DMS153 treated with DMSO at 0.1 percent for 48 hours (cell line): ENCODE measurements at regions not wholly inside any gene's neighbourhood (a gene's known extent, or its start where the extent isn't known, plus 50 kb on each side); places are given as distances from the start of the nearest gene placed in this dataset.

Source experiments
- DNase-seq: peaks from one replicate; lab custom pipeline; 2025; ENCODE audit not compliant: unreplicated experiment; lab: John Stamatoyannopoulos, UW

DNA sequence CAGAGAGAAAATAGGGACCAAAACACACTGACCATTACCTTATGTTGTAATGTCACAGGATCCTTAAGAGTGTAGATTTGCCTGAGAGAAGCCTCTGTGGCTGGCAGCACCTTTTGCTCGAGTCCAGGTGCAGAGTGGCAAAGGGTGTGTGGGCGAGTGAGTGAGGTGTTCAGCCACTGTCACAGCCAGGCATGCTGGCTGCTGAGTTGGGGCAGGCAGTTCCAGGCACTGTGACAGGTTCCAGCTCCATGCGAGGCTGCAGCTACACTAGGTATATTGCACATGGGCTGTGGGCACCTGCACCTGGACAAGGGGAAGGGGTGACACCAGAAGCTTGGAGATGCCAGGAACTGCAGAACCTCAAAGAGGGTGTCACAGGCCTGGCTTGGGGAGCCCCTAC, 1370.4 kb upstream of the PRMT6 start:
- no peak for DNase-seq

DNA sequence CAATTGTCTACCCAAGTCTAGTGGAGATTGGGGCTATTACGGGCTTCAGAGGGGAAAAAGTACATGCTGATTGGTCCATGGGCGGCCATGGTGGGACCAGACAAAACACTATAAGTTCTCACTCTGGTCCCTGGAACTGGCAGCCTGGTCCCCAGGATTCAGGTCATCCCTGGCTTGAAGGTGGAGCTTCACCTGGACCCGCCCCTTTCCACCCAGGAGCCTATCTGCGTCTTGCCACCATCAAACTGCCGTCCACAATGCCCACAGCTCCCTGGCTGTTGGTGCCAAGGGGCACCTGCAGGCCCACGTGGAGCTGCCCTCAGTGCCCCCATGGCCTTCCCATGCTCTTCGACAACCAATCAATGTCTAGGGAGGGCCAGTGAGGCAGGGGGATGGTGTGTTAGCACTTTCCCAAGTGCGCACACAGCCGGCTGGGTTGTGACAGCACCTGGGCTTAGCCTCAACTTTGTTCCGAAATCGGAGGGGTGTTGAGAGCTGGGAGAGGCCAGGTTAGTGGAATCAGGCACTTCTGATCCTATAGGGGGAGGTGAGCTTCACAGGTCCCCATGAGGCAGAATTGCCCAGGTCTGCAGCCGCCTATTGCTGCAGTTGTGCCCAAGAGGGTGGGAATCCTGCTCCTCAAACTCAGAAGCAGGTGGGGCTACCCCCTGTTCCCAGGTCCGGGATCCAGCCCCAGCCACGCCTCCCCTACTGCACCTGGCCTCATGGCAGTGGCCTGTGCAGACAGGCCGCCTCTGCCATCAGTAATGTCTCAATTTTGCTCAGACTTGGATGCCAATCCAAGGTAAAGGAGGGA, 1369.4 kb upstream of the PRMT6 start:
- DNase-seq = no peak

DNA sequence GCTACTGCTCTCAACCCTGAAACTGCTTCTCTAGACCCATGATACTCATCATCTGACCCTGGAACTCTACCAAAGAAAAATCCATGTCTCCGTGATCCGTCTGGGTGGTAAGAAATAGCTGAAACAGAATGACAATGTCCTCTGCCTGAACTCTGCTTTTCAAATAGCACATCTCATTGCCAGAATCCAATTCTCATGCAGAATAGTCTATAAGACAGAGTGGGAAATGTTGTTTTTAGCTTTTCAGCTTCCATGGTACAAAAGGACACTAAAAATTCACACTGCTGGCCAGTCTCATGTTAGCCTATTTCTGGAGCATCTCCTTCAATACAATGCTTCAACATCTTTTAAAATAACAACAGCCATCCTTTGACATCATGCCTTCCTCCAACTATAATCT, 1355.8 kb upstream of the PRMT6 start:
- DNase-seq = no peak

DNA sequence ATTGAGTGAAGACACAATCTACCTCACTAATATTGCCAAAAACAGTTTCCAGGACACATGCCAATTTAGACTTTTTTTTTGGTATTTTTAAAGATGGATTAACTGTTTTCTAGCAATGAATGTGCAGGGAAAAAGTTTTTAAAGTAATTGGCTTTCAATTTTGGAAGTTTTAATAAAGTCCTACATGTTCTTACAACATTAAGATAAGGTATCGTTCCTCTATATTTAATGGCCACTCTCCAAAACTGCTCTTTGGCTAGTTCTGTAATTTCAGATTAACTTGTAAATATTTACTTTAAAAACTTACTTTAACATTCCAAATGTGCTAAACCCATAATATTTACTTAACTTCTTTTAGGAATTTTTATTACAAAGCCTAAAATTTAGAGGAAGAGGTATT, 1332.2 kb upstream of the PRMT6 start:
- DNase-seq = no peak

DNA sequence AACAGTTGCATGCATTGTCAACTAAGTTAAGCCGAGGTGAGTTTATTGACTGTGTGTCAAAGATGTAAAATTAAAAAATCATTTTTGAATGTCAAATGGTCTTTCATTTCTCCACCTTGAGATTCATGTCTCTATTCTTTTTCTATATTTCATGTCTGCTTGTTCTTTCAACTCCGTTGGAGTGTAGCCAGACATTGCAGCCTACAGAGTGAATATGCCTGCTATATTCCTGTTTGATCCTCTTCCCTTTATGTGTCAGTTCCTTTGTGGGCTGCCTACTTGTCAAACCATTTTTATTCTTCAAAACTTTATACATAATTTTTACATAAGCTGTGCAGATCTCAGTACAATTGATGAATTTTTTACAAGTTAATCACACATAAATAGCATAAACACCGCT, 1325.8 kb upstream of the PRMT6 start:
- DNase-seq = no peak

DNA sequence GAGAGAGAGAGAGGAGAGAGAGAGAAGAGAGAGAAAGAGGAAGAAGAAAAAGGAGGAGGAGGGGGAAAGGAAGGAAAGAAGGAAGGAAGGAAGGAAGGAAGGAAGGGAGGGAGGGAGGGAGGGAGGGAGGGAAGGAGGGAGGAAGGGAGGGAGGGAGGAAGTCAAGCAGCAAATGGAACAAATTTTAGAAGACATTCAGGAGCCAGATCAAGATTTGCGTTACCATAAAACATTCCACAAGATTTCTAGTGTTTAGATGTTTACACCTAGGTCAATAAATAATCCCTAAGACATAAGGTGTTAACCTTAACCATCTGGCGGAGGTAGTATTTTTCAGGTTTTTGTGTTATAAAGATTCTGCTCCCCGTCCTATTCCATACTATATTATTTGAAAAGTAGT, 1320.1 kb upstream of the PRMT6 start:
- DNase-seq = no peak

DNA sequence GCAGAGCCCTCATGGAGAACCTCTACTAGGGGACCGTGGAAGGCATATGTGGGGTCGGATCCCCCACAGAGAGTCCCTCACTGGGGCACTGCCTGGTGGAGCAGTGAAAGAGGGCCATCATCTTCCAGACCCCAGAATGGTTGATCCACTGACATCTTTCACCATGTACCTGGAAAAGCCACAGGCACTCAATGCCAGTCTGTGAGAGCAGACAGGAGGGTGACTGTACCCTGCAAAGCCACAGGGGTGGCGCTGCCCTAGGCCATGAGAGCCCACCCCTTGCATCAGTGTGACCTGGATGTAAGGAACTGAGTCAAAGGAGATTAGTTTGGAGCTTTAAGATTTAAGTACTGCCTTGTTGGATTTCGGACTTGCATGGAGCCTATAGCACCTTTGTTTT, 1276.7 kb upstream of the PRMT6 start:
- DNase-seq = no peak

DNA sequence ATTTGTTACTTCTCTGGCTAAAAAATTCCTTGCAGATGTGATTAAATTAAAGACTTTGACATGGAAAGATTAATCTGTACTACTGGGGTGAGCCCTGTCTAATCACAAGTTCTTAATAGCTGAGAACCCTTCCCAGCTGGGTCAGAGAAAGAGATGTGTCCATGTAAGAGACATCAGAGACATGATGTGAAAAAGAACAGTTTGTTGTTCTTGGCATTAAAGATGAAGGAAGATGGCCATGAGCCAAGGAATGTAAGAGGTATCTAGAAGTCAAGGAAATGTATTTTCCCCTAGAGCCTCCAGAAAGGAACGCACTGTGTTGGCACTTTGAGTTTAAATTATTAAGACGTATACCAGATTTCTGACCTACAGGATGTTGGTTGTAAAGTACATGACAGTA, 1271.5 kb upstream of the PRMT6 start:
- no peak for DNase-seq

DNA sequence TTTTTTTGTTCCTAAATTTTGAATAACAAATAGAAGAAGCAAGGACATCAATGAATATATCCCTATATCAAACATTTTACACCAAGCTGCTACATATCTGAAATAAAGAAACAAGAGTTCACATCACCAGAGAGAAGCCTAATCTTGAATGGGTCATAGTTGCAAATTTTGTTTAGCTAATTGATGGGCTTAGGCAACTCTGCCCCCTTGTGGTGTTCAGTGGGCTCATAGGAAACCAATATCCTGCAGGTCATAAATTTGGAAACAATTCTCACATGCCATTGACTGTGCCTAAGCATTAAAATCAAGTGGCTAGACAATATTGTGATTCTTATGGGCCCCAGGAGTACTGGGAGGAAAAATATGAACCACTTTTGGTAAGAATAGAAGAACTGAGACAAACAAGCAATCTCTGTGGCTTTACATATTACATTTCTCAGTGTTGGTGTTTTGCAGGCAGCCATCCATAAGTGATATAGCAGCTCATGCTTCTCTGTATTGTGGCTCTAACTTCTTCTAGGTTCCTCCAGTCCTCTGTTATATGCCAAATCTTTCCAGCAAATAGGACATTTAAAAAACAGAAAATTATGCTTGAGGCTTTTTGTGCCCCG, 1262.8 kb upstream of the PRMT6 start:
- DNase-seq = peak; percentile 57

DNA sequence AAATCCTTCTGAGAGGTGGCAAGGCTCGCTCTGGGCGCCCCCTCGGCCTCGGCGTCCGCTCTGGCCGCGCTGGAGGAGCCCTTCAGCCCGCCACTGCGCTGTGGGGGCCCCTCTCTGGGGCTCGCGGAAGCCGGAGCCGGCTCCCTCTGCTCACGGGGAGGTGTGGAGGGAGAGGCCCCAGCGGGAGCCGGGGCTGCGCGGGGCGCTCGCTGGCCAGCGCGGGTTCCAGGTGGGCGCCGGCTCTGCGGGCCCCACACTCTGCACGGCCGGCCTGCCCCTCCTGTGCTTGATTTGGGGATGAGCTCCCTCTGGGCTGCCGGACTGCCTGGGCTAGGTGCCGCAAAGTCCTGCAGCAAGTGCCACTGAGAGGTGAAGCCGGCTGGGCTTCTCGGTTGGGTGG, 1260.7 kb upstream of the PRMT6 start:
- DNase-seq = no peak

DNA sequence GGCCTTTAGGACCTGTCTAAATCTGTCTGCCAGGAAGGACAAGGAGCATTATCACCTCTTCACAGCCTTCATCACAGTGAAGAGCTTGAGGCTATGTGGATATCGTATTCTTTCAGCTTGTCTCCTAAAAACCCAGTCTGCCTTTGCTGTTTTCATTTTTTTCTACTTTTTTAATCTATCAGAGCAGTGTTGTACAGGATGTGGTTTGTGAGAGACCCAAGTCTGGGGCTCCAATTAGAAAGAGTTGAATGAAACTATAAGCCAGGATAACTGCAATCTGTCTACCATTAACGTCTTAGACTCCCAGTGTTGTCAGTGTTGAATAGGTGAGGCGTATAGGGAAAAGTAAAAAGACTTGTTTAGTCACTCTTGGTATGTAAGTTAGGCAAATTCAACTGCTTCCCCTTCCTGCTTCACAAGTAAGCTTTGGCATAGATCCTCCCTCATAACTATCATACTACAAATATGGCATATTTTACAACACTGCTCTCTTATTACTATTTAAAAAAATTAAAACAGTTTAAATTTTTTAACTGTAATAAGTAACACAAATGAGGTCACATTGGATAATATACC, 1225.8 kb upstream of the PRMT6 start:
- no peak for DNase-seq

DNA sequence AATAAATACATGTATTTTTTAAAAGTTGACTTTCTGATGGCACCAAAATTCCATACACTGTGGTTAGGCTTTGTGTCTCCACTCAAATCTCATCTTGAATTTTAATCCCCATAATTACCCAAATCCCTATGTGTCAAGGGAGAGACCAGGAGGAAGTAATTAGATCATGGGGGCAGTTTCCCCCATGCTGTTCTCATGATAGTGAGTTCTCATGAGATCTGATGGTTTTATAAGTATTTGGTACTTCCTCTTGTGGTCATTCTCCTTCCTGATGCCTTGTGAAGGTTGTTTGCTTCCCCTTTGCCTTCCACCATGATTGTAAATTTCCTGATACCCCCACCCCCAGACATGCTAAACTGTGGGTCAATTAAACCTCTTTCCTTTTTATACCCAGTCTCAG, 1218.4 kb upstream of the PRMT6 start:
- no peak for DNase-seq

DNA sequence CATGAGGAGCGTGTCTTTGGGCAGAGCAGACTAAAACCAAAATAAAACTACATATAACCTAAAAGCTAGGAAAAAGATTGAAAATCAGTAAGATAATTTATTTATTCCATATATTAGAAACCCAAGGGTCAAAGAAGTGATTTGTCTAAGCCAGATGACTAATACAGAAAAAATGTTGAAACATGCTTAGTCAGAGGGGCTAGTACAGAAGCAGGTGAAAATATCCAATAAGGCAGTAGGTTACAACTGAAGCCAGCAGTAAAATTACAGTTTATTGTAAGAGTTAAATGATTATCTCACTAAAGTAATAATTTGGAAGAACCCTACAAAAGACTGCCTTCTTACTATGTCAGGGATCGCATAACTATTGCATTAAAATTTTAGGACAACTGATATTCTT, 1190.9 kb upstream of the PRMT6 start:
- DNase-seq = no peak

DNA sequence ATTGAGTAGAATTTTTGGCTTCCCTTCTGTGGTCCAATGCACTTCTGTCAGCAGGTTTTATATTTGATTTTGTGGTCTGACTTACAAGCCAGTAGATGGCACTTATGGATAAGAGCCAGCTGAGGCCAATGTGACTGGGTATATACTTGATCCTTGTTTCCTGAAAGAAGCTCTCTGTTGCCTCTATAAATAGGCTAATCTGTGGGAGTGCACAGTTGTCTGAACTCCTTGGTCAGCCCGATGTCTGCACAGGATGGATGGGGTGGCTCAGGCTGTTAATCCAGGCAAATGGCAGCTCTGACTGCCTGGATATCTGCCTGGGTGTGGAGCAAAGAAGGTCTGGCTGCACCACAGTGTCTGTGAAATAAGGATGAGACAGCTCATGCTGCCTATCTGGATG, 1183.7 kb upstream of the PRMT6 start:
- no peak for DNase-seq

DNA sequence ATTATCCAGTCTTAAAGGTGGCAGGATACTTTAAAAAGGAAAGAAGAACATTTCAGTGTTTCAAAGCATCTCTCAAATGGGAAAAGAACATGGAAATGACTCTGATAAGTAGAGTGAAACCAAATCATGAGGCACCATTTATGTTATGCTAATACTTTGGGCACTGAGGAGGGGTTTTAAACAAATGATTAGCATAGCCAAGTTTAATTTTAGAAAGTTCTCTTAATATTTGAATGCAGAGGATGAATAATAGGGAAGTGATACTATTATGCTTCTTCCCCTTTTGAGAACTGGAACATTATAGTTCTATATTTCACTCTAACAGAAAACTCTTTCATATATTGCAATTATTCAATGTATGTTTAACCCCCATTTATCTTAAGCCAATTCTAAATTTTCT, 1181.9 kb upstream of the PRMT6 start:
- DNase-seq = no peak

DNA sequence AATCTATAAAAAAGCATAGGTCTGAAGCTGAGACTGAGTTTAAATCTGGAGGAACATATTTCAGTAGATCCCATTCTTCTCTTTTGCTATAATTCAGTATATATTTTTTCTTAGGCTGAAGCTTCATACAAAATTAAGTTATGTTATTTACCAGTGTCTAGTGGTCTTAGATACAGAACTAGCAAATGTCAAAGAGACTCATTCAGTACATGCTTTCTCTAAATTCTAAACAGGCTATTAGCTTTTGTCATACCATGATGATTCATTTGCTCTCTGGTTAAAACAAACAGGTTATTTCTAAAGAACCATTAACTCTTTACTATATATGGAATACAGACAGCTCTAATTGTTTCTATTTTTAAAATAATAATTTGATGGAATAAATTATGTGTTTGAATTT, 1170.2 kb upstream of the PRMT6 start:
- DNase-seq = no peak

DNA sequence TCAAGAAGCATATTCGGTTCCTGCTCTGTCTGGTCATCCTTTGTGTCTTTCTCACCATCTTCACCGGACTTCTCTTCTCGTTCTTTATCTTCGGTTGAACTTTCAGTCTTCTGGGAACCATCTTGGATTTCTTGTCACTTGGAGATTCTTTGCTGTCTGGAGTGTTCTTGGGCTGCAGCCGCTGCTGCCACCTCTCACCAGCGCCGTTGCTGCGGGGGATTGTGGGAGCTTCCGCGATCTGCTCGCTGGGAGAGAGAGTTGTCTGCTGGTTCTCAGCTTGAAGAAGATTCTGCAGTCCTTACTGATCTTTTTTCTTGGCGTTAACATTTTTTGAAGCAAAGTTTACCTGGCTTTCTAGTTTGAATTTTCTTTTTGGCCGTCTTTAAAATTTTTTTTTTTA, 1165.2 kb upstream of the PRMT6 start:
- no peak for DNase-seq

DNA sequence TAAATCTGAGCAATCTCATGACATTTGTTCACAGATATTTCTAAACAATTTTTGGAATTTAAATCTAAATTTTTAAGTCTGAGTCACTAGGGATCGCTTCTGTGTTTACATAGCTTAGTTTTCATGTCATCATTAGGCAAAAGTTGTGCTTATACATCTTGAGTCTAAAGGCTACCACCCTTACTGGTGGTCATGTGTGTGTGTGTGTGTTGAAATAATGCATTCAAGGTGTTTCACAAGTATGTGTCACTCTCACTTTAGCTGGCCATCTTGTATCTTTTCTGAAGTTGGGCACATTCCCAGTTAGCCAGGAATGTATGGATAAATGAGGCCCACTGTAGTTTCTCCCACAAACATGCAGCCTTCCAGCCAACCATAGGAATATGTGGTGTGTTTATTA, 1162.5 kb upstream of the PRMT6 start:
- DNase-seq = no peak

DNA sequence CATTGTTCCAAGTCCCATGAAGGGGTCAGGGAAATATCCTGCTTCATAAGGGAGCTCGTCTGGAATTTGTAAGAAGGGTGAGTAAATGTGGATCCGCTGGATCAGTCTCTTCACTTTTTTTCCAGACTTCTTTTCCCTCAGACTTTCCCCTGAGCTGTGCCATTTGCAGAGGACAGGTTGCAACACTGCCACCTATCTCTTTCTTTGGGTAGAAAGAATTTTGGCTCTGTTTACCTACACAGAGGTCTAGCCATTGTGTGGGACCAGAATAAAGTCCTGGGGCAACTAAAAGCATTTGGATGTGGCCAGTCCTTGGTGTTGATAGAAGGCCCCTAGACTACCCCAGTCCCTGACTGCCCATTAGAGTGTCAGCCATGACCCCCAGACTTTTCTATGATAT, 1146.7 kb upstream of the PRMT6 start:
- no peak for DNase-seq

DNA sequence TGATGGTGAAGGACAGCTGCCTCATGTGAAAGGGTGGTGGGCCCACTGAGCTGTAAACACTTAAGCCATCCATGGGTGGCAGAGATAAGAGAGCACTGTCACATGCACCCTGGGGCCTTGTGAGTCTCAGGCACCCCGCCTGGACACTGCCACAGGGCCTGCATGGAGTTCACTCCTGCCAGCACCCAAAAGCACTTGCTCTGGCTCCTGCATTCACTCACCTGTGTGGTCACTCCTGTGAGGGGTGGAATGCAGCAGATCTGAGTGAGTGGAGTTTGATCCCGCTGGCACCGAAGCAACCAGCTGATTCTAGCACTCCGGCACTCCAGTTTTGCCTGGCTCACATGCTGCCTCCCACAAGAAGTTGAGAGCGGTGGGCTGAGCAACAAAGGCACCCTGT, 1142.1 kb upstream of the PRMT6 start:
- DNase-seq = no peak

DNA sequence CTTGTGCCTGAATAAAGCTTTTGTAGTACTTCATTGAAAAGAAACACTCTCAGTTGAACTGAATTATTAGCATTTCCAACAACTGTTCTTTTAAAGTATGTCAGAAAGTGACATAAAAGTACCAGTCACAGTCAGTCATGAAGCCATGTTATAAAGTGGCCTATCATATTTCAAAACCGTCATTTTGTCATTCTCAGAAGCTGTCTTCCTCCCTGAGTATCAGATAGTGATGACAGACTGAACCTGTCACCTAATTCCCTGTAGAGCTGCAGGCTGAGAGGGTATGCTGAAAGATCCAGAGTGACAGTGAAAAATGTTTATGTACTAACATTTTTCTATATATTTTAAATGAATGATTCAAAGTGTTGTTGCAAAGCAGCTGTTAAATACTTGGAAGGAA, 1121.7 kb upstream of the PRMT6 start:
- no peak for DNase-seq

DNA sequence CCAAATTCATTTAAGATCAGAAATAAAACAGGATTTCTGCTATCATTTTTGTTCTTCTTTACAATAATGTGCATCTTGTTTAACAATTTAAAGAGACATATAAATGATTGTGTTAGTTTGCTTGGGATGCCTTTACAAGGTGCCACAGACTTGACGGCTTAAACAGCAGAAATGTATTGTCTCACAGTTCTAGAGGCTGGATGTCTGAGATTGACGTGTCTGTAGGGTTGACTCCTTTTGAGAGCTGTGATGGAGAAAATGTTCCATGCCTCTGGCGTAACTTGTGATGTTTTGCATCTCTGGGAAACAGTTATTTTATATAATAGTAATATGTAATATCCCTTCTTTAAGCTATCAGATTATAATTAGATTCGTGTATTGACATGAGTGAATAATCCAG, 1091.6 kb upstream of the PRMT6 start:
- no peak for DNase-seq

DNA sequence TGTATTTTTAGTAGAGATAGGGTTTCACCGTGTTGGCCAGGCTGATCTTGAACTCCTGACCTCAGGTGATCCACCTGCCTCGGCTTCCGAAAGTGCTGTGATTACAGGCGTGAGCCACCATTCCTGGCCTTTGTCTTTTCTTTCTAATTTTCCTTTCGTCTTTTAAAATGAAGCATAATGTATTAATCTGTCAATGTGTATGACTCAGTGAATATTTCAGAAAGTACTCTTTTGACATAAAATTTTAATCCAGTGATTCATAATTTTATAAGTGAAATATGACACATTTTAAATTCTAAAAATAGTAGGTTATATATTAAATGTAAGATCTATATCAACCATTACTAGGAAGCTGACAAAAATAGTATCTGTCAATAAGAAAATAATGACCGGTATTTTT, 1059.0 kb upstream of the PRMT6 start:
- DNase-seq = no peak
